ENCODE measurements at regions not wholly inside any gene's neighbourhood (a gene's known extent, or its start where the extent isn't known, plus 50 kb on each side); places are given as distances from the start of the nearest gene placed in this dataset.

- Histone ChIP-seq H3K4me3 (no peak overlapping the region), H3K36me3 (no peaks in the 10 kb centered on the region), H3K4me1 (replicated peaks) (no peaks in the 10 kb centered on the region), H3K27ac (no peak overlapping the region), H3K9me3 (no peaks in the 10 kb centered on the region), H3K27me3 (replicated peaks; ENCODE audit: insufficient read depth) (no peaks in the 10 kb centered on the region)
- 59% methylated on average over 6 of the region's 6 CpGs for WGBS
- no peak for TF ChIP-seq POLR2A (IDR thresholded peaks at IDR 0.05)
- no peak for TF ChIP-seq CTCF (IDR thresholded peaks at IDR 0.05)
- no peak for TF ChIP-seq POLR2AphosphoS5 (IDR thresholded peaks at IDR 0.05)
- intact Hi-C loops (cut with DNase I): no loop called here
- no peak for DNase-seq (ENCODE audit: low spot score)
Measured at GRCh38 chr14:85040046-85040685, 489.8 kb upstream of the FLRT2 start.

- no peak for DNase-seq (ENCODE audit: low spot score)
- Histone ChIP-seq H3K27me3 (replicated peaks; ENCODE audit: insufficient read depth) (no peaks in the 10 kb centered on the region), H3K4me1 (replicated peaks) (no peaks in the 10 kb centered on the region), H3K4me3 (no peak overlapping the region), H3K36me3 (no peaks in the 10 kb centered on the region), H3K27ac (no peak overlapping the region), H3K9me3 (no peaks in the 10 kb centered on the region)
- intact Hi-C loops (cut with DNase I): no loop called here
- no peak for TF ChIP-seq POLR2AphosphoS5 (IDR thresholded peaks at IDR 0.05)
- TF ChIP-seq CTCF (IDR thresholded peaks at IDR 0.05): no peak
- TF ChIP-seq POLR2A (IDR thresholded peaks at IDR 0.05): no peak
Measured at GRCh38 chr14:85041618-85042017, 488.3 kb upstream of the FLRT2 start.

GRCh38 chr14:85042301-85042700, 487.6 kb upstream of the FLRT2 start:
- Histone ChIP-seq H3K36me3 (no peaks in the 10 kb centered on the region), H3K4me3 (no peak overlapping the region), H3K27me3 (replicated peaks; ENCODE audit: insufficient read depth) (no peaks in the 10 kb centered on the region), H3K27ac (no peak overlapping the region), H3K4me1 (replicated peaks) (no peaks in the 10 kb centered on the region), H3K9me3 (no peaks in the 10 kb centered on the region)
- WGBS: 84% methylated on average over 1 of the region's 1 CpG
- TF ChIP-seq CTCF (IDR thresholded peaks at IDR 0.05) (no peak), POLR2AphosphoS5 (IDR thresholded peaks at IDR 0.05) (no peak), POLR2A (IDR thresholded peaks at IDR 0.05) (no peak)
- DNase-seq (ENCODE audit: low spot score): no peak
- intact Hi-C loops (cut with DNase I): no loop called here

GRCh38 chr14:85050180-85050579, 479.8 kb upstream of the FLRT2 start:
- Histone ChIP-seq H3K27ac (no peak overlapping the region), H3K9me3 (no peaks in the 10 kb centered on the region), H3K27me3 (replicated peaks; ENCODE audit: insufficient read depth) (no peaks in the 10 kb centered on the region), H3K4me1 (replicated peaks) (no peaks in the 10 kb centered on the region), H3K4me3 (no peak overlapping the region), H3K36me3 (no peaks in the 10 kb centered on the region)
- no peak for DNase-seq (ENCODE audit: low spot score)
- TF ChIP-seq CTCF (IDR thresholded peaks at IDR 0.05) (no peak), POLR2AphosphoS5 (IDR thresholded peaks at IDR 0.05) (no peak), POLR2A (IDR thresholded peaks at IDR 0.05) (no peak)
- 94% methylated on average over 1 of the region's 1 CpG for WGBS
- intact Hi-C loops (cut with DNase I): no loop called here

- Histone ChIP-seq H3K36me3 (no peaks in the 10 kb centered on the region), H3K4me1 (replicated peaks) (no peaks in the 10 kb centered on the region), H3K27ac (no peak overlapping the region), H3K9me3 (no peaks in the 10 kb centered on the region), H3K4me3 (no peak overlapping the region), H3K27me3 (replicated peaks; ENCODE audit: insufficient read depth) (no peaks in the 10 kb centered on the region)
- intact Hi-C loops (cut with DNase I): no loop called here
- WGBS: 97% methylated on average over 2 of the region's 2 CpGs
- DNase-seq (ENCODE audit: low spot score): no peak
- TF ChIP-seq POLR2A (IDR thresholded peaks at IDR 0.05) (no peak), POLR2AphosphoS5 (IDR thresholded peaks at IDR 0.05) (no peak), CTCF (IDR thresholded peaks at IDR 0.05) (no peak)
Measured at GRCh38 chr14:85052646-85053045, 477.3 kb upstream of the FLRT2 start.

All from prostate gland (tissue), 2 donors.